Stimulated activated CD8-positive, alpha-beta memory T cell treated with anti-CD3 and anti-CD28 coated beads, Interleukin-12 subunit alpha, Interleukin-12 subunit beta, amount 100 ng/mL, for 24 hours (primary cell): ENCODE measurements at regions not wholly inside any gene's neighbourhood (a gene's known extent, or its start where the extent isn't known, plus 50 kb on each side); places are given as distances from the start of the nearest gene placed in this dataset.
"Not testable (repeated sequence)": the region's sequence is repeated elsewhere in the genome, so short reads cannot be mapped to it uniquely, and the experiment has no call there.

Experiments used
- DNase-seq: peaks from one replicate; pipeline ENCODE4 v3.0.0-alpha.2; 2020; ENCODE audit errors: extremely low read depth

DNA sequence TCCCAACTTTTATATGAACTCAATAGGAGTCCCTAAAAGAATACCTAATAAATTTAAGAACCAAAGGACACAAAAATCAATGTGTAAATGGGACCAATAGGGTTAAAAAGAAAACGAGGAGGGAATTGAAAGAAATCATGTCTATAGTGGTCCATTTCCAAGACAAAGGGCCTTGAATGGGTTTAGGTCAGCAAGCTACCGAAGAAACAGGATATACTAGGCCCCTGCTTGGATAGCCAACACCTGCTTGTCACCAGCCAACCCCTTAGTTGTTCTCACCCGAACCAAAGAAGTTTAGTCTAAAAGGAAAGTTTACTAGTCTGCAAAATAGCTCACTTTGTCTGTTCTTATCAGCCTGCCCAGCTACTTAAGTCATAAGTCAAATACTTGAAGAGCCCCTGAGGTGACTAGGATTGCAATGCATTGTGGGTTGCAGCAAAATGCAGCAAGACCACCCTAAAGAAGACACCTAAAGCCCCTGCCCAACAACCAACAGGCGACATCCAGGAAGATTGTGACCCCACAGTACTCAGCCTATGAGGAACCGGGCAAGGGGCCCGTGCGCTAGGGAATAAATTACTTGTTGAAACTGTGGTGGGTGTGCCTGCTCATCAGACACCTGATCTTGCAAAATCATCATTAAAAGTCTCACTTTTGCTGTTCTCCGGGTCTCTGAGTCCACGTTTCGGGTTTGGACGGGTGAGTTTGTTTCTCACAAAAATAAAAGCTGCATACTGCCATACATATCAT lies 183.9 kb upstream of the PPP1R26 start:
- DNase-seq: no peak

DNA sequence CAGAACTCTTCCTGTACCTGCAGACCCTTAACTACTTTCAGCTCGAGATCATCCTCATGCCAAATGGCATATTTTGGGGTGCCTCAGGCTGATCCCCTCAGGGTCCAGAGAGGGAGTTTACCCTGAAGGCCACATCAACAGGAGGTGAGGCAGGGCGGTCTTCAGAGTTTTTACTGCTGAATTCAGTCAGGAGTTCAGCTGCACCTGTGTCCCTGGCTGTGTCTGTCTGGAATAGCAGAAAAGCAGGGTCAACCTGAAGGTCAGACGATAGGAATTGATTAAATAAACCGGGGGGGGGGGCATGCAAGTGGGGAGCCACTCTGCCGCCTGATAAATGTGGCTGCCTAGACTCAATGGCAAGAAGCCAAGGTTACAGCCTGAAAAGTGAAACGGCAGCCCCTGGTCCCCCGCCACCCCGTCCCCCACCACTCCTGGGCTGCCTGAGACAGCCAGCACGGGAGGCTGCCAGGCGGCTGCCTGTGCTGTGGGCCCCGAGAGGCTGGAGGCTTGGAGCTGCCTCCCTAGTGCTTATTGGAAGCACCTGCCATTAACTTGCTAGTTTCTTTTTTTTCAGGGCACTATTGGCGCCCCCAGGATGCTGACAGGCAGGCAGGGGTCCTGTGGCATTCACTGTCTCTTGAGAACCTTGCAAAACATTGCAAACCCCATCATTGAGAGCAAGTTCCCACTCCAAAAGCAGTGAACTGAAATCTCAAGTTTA lies 182.7 kb upstream of the PPP1R26 start:
- no peak for DNase-seq

DNA sequence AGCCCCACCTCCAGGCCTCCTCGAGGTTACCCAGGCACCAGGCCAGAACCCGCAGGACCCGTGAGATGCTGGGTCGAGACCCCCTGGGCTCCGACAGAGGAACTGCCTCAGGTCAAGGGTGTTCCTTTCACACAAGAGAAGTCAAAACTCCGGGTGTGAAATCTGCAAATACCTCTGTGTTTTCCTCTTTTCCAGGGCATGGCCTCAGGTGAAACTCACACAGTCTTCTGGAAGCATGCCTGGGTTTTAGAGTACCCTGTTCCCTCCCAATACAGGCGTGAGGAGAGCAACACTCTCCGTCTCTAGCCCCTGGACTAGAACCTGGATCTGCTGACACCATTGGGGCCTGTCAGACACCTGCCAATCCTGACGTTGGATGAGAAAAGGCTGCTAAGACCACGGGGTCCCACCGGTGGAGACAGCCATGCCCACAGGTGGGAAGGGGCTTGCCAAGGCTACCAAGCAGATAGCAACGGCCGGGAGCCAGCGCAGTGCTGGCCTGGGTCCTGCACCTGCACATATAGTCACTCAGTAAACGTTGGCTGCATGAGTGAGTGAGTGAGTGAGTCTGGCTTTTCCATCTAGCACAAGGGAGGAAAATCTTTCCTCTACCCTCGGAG lies 182.0 kb upstream of the PPP1R26 start:
- no peak for DNase-seq

DNA sequence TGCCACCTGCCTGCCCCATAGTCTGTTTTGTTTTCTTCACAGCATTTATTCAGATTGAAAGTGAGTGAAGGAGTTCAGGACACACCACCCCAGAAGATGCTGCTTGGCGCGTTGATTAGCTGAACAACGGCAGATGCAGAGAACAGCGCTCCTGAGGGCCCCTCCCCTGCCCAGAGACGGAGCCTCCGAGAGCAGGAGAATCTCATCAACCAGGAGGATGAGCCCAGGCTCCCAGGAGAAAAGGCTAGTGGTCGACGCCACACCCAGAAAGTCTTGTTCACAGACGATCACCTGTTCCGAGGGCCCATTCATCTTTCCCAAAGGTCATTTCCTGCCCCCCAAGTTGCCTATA lies 180.4 kb upstream of the PPP1R26 start:
- DNase-seq: no peak

DNA sequence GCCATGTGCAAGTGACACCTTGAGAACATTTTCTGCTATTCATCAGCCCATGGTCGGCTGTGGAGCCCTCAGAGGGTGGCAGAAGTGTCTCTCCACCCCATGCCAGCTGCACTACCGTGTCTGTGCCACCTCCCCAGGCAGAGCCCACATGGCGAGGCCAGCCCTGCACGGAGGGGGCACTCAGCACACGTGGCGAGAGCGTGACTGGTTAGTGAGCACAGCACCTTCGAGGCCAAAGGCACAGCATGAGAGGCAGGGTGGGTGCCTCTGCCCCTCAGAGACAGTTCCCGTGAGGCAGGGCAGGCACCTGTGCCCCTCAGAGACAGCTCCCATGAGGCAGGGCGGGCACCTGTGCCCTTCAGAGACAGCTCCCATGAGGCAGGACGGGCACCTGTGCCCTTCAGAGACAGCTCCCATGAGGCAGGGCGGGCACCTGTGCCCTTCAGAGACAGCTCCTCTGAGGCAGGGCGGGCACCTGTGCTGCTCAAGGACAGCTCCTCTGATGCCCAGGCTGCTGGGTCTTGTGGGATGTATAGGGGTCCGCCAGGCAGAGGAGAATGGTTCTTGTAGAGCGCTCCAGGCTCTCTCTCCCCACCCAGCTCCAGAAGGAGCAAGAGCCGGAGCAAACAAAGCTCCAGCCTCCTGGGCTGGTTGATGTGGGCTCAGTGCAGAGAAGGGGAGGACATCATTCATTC lies 179.8 kb upstream of the PPP1R26 start:
- DNase-seq: no peak

DNA sequence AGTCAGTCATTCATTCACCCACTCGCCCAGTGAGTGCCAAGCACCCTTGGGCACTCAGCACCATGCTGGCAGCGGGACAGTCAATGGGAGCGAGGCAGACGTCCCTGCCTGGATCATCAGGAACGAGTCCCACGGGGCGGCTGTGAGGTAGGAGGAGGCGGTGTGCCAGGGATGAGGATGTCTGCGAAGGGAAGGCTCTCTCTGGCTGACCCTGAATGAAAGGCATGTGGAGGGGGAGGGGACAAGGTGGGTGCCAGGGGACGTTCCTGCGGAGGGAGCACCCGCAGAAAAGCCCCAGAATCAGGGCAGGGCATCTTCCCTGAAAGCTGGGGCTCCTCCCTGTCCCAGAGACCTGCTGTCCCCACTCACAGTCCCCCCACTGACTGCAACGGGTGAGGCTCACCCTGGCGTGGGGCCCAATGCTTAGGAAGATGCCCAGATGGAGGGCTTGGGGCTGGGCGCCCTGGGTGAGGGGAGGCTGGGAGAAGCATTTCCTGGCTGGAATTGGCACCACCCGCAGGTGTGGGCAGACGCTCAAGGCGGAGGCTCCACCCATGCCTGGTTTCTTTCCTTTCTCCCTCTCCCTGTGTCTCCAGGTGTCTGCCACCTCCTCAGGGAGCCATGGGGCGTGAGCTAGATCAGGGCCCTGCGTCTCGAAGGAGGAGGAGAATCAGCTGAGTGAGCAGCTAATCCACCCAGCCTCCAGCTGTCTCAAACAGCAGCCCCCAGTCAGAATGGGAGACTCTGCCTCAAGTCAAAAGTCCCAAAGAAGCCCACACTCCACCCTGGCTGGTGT lies 179.0 kb upstream of the PPP1R26 start:
- no peak for DNase-seq

DNA sequence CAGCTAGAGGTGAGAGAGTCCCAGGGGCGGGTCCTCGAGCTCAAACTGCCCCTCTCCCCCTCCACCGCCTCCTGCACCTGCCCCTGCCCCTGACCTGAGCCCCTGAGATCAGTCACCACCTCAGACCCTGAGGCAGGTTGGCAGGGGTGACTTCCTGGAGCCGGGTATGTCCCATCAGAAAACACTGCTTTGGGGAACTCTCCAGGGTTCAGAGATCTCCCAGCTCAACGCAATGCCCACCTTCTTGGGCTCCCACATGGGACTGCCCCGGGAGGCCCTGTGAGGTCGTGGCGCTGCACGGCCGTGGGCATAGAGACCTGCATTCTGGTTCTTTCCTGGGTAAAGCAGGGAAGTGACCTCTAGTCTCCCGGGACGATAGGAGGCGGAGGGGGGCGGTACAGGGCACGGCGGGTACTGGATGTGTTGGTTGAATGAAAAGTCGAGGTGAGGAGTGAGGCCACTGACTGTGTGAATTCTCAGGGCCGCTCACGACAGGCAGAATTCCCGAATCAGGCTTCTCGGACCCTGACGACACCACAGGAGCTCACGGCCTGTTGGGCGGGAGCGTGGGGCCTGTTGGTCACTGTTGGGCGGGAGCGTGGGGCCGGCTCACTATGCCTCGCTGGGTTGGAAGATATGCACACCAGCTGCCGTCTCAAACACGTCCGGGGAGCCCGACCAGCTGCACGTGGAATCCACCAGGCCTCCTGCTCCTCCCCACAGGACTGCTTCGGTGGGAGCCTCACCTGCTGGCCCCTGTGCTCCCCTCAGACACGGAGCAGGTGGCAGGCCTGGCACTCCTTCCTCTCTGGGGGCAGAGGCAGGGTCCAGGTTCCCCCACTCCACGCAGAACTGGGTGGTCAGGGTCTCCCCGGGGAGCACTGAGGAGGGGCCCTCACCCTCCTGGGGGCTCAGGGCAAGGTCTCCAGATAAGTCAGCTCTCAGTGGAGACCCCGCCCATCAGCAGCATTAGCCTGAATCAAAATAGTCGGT lies 178.0 kb upstream of the PPP1R26 start:
- DNase-seq: no peak

DNA sequence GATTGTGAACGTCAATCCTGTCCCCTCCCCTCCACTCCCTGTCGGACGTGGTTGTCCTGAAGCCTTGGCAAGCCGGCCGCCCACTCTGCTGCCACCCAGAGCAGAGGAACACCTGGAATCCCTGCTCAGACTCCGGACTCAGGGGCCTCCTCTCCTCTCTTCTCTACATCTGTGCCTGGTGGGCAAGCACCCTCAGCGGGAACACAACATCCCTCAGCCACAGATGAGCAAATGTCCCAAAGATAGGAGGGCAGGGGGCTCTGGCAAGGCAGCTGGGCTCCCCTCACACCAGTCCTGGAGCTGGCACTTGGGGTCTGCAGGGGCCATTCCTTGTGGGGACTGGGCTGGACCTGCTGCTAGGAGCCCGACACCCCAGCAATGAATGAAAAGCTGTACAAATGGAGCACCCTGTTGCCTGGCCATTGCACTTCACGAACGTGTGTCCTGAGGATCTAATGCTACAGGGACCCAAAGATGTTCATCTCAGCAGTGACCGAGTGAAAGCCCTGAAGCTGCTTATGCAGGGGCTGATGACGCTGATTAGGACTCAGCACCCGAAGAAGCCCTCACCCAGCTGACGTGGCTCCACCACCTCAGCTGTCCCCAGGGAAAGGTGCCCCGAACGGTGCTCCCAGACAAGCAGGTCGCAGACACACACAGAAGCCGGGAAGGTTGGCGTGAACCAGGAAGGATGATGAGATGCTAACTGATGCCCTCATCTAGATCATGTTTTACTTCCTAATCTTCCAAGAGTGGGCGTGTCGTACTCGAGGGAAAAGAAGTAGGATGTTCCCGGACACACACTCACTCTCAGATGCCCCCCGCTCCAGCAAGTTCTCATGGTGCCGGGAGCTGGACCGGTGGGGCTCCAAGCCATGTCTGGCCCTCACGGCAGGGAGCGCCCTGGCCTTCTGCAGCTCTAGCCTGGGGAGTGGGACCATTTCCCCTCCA lies 177.0 kb upstream of the PPP1R26 start:
- DNase-seq: no peak

DNA sequence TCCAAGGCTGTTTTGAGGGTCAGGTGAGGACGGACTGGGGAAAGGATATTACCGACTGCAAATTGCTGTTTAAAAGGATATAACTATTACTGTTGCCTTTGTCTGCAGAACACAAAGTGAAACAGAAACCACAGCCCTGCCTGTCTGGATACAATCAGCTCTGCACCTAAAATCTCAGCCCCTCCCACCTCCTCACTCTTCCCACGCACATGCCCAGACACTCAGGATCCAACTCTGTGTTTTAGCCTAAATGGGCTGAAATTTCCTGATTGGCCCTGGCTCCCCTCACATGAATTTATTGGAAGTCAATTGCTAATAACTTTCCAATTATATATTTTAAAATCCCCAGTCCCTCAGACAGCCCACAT lies 176.3 kb upstream of the PPP1R26 start:
- DNase-seq: no peak

DNA sequence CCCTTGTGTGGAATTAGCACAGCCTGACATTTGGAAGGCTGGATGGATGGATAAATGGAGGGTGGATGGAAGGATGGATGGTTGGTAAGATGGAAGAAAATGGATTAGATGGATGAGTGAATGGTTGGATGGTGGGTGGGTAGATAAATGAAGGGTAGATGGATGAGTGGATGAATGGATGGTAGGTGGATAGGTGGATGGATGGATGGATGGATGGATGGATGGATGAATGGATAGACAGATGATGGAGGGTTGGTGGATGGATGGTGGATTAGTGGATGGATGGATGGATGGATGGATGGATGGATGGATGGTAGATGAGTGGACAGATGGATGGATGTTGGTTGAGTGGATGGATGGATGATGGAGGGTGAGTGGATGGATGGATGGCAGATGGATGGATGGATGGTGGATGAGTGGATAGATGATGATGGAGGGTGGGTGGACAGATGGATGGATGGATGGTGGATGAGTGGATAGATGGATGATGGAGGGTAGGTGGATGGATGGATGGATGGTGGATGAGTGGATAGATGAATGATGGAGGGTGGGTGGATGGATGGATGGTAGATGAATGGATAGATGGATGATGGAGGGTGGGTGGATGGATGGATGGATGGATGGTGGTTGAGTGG lies 175.6 kb upstream of the PPP1R26 start:
- no peak for DNase-seq

DNA sequence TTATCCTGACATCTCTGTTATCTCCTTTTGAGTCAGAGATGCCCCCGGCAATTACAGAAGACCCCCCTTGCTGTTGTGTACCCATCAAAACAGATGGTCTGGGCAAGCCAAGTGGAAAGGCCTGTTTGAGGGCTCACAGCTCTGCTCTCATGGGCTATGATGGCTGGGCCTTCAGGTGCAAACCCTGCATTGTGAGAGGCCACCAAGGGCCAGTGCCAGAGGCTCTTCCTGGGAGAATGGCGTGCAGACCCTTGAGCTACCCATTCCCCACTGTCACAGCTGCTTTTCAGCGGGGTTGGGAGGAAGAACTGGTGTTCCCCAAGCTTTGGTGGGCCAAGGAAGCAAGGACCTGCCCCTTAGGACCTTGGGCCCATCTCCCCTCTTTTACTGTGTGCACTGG lies 174.7 kb upstream of the PPP1R26 start:
- no peak for DNase-seq

DNA sequence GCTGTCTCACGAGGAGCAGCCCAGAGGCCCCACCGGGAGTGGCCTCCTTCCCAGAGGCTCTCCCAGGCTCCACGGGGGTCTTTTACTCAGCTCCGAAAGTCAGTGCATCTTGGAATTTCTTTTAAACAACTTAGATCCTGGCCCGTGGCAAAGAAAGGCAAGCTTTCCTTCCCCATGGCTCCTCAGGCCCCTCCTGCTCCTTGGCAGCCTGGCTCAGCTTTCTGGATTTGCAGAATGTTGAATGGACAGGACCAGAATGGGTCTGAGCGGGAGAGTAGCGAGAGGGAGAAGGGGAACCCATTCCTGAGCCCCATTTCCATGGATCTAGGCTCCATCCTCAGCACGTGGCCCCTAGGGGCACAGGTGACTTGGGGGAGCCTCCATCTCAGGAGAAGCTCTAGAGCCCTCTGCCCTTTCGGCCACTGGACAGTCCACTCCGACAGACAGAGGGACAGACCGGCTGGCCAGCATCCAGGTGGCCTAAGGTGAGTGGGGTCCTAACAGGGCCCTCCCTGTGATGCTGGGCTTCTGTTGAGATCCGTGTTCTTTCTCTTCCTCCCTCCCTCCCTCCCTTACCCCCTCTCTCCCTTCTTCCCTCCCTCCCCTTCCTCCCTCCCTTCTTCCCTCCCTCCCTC lies 173.9 kb upstream of the PPP1R26 start:
- DNase-seq: no peak

DNA sequence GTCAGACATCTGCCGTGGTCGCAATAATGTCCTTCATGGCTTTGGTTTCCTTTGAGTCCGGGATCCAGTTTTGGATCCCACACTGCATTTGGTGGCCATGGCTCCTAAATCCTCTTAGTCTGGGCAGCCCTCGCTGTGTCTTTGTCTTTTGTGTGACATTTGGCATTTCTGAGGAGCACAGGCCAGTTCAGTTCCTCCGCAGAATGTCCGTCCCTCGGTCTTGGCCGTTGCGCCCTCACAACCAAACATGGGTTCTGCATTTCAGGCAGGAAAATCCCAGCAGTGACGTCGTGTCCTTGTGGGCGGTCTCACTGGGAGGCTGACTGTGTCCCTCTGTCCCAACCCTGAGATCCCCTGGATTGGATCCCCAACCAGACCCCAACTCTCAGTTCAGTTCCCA lies 172.9 kb upstream of the PPP1R26 start:
- DNase-seq: no peak

DNA sequence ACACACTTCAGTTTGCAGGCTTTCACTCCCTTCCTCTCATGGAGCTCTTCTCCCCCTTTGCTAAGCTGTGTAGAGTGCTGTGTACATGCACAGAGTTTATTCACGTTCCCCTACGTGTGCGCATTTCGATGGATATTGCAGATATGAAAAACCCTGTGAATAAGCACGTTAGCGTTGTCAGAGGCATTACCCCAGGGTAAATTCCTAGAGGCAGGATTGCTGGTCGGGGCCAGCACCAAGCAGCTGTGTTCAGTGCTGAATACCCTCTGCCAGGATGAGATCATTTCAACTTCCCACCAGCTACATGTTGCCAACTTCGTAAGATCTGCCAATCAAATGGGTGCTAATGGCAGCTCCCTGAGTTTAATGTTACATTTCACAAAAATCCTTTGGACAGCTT lies 172.3 kb upstream of the PPP1R26 start:
- DNase-seq: no peak

DNA sequence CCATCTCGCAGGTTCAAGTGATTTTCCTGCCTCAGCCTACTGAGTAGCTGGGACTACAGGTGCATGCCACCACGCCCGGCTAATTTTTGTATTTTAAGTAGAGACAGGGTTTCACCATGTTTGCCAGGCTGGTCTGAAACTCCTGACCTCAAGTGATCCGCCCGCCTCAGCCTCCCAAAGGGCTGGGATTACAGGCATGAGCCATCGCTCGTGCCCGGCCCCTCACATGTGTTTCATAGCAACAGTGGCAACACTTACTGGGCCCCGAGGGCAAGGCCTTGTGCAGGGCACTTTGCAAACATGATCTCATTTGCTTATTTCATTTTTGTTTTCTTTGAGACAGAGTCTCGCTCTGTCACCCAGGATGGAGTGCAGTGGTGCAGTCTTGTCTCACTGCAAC lies 171.7 kb upstream of the PPP1R26 start:
- DNase-seq: not testable (repeated sequence)

DNA sequence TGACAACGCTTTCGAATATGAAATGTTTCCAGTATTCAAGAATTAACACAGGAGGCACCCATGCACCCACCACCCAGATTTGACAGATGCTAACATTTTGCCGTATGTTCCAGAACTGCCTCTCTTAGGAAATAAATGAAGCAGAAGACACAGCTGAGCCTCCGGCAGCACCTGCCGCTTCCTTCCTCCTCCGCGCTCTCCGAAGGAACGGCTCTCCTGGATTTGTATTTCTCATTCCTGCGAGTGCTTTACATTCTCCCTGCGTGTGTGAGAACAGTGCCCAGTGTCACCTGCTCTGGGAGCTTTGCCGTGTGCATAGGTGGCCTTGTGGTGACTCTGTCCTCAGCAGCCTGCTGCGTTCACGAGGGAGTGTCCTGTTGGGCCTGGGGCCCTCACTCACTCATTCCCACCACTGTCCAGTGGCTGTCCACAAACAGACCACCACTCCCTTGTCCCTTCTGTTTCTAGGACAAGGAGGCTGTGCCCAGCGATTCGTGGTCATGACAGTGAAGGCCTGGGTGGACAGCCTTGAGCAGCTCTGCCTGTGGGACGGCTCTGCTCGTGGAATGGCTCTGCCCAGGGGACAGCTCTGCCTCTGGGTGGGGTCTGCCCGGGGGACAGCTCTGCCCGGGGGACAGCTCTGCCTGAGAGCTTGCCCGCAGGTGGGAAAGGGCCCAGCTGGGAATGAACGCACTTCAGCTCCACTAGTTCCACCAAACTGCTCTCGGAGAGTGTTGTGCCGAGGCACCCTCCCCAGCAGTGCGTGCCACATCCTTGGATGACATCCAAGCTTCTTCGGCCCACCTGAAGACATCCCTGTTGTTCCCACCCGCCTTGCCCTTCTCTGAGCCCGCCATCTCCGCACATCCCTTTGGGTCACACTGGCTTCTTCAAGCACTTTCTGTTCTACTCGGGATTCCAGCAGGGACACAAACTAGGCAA lies 170.5 kb upstream of the PPP1R26 start:
- no peak for DNase-seq

DNA sequence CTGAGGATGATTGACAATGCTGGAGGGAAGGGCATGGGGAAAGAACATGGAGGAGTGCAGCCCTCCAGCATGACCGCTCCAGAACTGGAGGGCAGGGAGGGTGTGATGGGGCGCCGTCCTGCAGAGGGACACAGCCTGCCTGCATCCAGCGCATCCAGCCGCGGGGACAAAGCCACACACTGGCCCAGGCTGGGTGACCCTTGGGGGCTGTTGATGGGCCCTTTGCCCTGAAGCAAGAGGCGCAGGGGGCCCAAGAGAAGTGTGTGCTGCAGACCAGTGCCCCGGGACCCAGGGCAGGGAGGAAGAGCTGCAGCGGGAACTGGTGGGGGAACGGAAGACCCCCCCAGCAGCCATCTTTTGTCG lies 169.8 kb upstream of the PPP1R26 start:
- DNase-seq: no peak
